Uterus (tissue), 2 donors: ENCODE measurements at regions not wholly inside any gene's neighbourhood (a gene's known extent, or its start where the extent isn't known, plus 50 kb on each side); places are given as distances from the start of the nearest gene placed in this dataset.

Experiments
- POLR2A ChIP-seq, 2 donors: fragments of 450-650 bp; IDR thresholded peaks; one replicate each; pipeline ENCODE4 v1.6.1; 2016; ENCODE audit warnings: antibody characterized with exemption in 2 of 2, mild to moderate bottlenecking in 1 of 2, moderate library complexity in 1 of 2
- TF ChIP-seq, protein P1 (sequence below), 4 experiments: fragments of 200-600 bp in 2 of 4; fragments of 450-650 bp in 2 of 4; sonication (generic) in 2 of 4; IDR thresholded peaks; one replicate each; pipeline ENCODE4 v1.5.1; 2016 to 2019; ENCODE audit warnings: antibody characterized with exemption in 4 of 4, mild to moderate bottlenecking in 2 of 4, moderate library complexity in 1 of 4

DNA sequence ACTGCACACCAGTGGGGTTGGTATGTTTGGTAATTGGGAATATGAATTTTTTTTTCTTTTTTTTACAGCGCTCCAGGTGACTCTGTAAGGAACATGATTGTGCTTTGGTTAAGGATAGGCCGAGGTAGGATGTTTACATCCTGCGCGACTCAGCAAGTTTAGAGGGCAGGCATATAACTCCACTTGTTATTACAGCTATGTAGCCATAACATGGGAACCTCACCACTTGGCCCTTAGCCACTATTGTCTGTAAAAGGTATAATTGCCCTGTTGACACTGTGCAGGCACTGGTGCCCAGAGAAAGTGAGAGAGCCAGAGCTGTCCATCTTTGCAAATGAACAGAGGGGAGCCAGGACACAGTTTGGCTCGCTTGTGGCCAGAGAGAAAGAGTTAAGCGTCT is 172.9 kb downstream of the MCHR2 start:
- TF ChIP-seq, protein P1, sequence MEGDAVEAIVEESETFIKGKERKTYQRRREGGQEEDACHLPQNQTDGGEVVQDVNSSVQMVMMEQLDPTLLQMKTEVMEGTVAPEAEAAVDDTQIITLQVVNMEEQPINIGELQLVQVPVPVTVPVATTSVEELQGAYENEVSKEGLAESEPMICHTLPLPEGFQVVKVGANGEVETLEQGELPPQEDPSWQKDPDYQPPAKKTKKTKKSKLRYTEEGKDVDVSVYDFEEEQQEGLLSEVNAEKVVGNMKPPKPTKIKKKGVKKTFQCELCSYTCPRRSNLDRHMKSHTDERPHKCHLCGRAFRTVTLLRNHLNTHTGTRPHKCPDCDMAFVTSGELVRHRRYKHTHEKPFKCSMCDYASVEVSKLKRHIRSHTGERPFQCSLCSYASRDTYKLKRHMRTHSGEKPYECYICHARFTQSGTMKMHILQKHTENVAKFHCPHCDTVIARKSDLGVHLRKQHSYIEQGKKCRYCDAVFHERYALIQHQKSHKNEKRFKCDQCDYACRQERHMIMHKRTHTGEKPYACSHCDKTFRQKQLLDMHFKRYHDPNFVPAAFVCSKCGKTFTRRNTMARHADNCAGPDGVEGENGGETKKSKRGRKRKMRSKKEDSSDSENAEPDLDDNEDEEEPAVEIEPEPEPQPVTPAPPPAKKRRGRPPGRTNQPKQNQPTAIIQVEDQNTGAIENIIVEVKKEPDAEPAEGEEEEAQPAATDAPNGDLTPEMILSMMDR (IDR thresholded peaks at IDR 0.05): no peak
- TF ChIP-seq POLR2A (IDR thresholded peaks at IDR 0.05): no peak
